Fibroblast of lung (primary cell): ENCODE measurements at regions not wholly inside any gene's neighbourhood (a gene's known extent, or its start where the extent isn't known, plus 50 kb on each side); places are given as distances from the start of the nearest gene placed in this dataset.

ENCODE experiments used
- DNase-seq, 2 donors: peaks; one replicate each; pipeline versions ENCODE4 v3.0.0 to v3.0.0-alpha.2; 2010; ENCODE audit warnings: low read depth in 2 of 2
- H2AFZ ChIP-seq: 2 replicates; pipeline ENCODE4 v1.5.1; 2012; ENCODE audit warnings: low read length, control low read depth, inconsistent platforms
- H3K27ac ChIP-seq: 2 replicates; pipeline ENCODE4 v1.5.1; 2011; ENCODE audit warnings: low read length, control low read depth; ENCODE audit not compliant: insufficient read depth
- H3K27me3 ChIP-seq: 2 replicates; pipeline ENCODE4 v1.5.1; 2011; ENCODE audit warnings: mild to moderate bottlenecking, low read length; ENCODE audit not compliant: control insufficient read depth, insufficient read depth
- H3K36me3 ChIP-seq: 2 replicates; pipeline ENCODE4 v1.5.1; 2011; ENCODE audit warnings: low read length; ENCODE audit not compliant: control insufficient read depth, insufficient read depth
- H3K4me1 ChIP-seq: 2 replicates; pipeline ENCODE4 v1.5.1; 2011; ENCODE audit warnings: low read length; ENCODE audit not compliant: control insufficient read depth, insufficient read depth; ENCODE audit errors: extremely low read depth
- H3K4me2 ChIP-seq: 2 replicates; pipeline ENCODE4 v1.5.1; 2011; ENCODE audit warnings: low read length, control low read depth; ENCODE audit not compliant: insufficient read depth; ENCODE audit errors: extremely low read depth
- H3K4me3 ChIP-seq, 4 experiments: fragments of 200-600 bp in 1 of 4; sonication (generic) in 1 of 4; replicated peaks in 1 of 4; 2 replicates each; pipeline ENCODE4 v1.5.1; 2011 to 2016; ENCODE audit warnings: low read length in 4 of 4, low read depth in 3 of 4, mild to moderate bottlenecking in 3 of 4, control low read depth in 2 of 4, inconsistent platforms in 1 of 4, mixed read lengths in 1 of 4; ENCODE audit not compliant: insufficient read depth in 1 of 4; ENCODE audit errors: control extremely low read depth in 1 of 4
- H3K79me2 ChIP-seq: 2 replicates; pipeline ENCODE4 v1.5.1; 2012; ENCODE audit warnings: mild to moderate bottlenecking, low read length, inconsistent platforms; ENCODE audit not compliant: control insufficient read depth, insufficient read depth
- H3K9ac ChIP-seq: 2 replicates; pipeline ENCODE4 v1.5.1; 2011; ENCODE audit warnings: mild to moderate bottlenecking, low read length, control low read depth; ENCODE audit not compliant: insufficient read depth
- H3K9me3 ChIP-seq: 2 replicates; pipeline ENCODE4 v1.5.1; 2012; ENCODE audit warnings: low read depth, low read length; ENCODE audit not compliant: control insufficient read depth, insufficient read depth
- H4K20me1 ChIP-seq: 2 replicates; pipeline ENCODE4 v1.5.1; 2011; ENCODE audit warnings: low read length; ENCODE audit not compliant: control insufficient read depth, insufficient read depth; ENCODE audit errors: extremely low read depth
- EZH2 ChIP-seq: IDR thresholded peaks from 2 replicates; pipeline ENCODE4 v1.5.1; 2012; ENCODE audit warnings: low read length, control low read depth, mild to moderate bottlenecking; ENCODE audit errors: missing control alignments
- TF ChIP-seq, protein P1 (sequence below), 2 donors: IDR thresholded peaks in 1 of 2; conservative IDR thresholded peaks in 1 of 2; 1 replicate in 1 of 2; 2 replicates in 1 of 2; pipeline ENCODE4 v1.5.1; 2011 to 2012; ENCODE audit warnings: low read length in 2 of 2, control low read depth in 1 of 2, inconsistent platforms in 1 of 2, low read depth in 1 of 2, mild to moderate bottlenecking in 1 of 2

DNA sequence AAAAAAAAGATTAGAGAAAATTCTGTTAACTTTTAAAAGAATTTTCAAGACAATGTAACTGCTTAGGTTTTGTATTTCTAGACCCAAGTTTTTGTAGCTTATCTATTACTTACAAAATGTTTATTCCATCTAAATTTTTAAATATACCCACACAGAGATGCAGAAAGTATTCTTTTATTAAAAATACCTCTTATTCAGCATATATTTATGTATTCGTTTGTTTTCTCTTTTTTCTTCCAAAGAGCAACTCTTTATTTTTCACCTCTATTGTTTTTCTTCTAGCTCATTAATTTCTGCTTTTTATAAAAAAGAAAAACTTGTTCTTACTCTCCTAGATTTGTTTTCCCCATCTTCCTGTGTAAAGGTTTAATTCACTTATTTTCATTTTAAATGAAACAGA lies 180.3 kb downstream of the ZDHHC21 start:
- Histone ChIP-seq H3K9ac (no peak overlapping the region), H4K20me1 (no peaks in the 10 kb centered on the region), H2AFZ (no peak overlapping the region), H3K27me3 (no peaks in the 10 kb centered on the region), H3K4me1 (no peaks in the 10 kb centered on the region), H3K27ac (no peak overlapping the region), H3K79me2 (no peaks in the 10 kb centered on the region), H3K9me3 (no peaks in the 10 kb centered on the region), H3K36me3 (no peaks in the 10 kb centered on the region), H3K4me2 (no peak overlapping the region), H3K4me3 (no peak overlapping the region)
- no peak for DNase-seq
- TF ChIP-seq, protein P1, sequence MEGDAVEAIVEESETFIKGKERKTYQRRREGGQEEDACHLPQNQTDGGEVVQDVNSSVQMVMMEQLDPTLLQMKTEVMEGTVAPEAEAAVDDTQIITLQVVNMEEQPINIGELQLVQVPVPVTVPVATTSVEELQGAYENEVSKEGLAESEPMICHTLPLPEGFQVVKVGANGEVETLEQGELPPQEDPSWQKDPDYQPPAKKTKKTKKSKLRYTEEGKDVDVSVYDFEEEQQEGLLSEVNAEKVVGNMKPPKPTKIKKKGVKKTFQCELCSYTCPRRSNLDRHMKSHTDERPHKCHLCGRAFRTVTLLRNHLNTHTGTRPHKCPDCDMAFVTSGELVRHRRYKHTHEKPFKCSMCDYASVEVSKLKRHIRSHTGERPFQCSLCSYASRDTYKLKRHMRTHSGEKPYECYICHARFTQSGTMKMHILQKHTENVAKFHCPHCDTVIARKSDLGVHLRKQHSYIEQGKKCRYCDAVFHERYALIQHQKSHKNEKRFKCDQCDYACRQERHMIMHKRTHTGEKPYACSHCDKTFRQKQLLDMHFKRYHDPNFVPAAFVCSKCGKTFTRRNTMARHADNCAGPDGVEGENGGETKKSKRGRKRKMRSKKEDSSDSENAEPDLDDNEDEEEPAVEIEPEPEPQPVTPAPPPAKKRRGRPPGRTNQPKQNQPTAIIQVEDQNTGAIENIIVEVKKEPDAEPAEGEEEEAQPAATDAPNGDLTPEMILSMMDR (conservative IDR thresholded peaks at IDR 0.05 in 1 of 2, IDR thresholded peaks at IDR 0.05 in 1 of 2; ENCODE audit: low read depth in 1 of 2, low read length in 2 of 2) = no peak
- no peak for TF ChIP-seq EZH2

DNA sequence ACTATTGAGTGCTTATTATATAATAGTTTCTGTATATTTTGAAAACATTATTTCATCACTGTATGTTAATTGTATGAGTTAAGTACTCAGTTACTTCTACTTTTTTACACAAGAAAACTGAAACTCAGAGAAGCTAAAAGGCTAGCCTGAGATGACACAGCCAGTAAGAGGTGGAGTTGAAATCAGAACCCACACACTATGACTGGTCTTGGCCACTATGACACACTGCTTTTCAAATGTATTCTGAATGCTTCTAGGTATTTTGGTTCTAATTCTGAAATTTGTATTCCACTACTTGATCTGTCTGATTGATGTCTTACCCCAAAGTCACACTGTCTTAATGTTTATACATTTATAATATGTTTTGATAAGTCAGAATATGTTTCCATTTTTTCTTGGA lies 181.8 kb downstream of the ZDHHC21 start:
- H3K27me3 ChIP-seq = no peaks in the 10 kb centered on the region
- H3K79me2 ChIP-seq = no peaks in the 10 kb centered on the region
- no peak overlapping the region for H2AFZ ChIP-seq
- H4K20me1 ChIP-seq = no peaks in the 10 kb centered on the region
- H3K4me3 ChIP-seq = no peak overlapping the region
- H3K36me3 ChIP-seq = no peaks in the 10 kb centered on the region
- H3K4me2 ChIP-seq = no peak overlapping the region
- H3K27ac ChIP-seq = no peak overlapping the region
- no peaks in the 10 kb centered on the region for H3K9me3 ChIP-seq
- TF ChIP-seq, protein P1 (conservative IDR thresholded peaks at IDR 0.05 in 1 of 2, IDR thresholded peaks at IDR 0.05 in 1 of 2; ENCODE audit: low read depth in 1 of 2, low read length in 2 of 2) = no peak
- TF ChIP-seq EZH2 = no peak
- no peak overlapping the region for H3K9ac ChIP-seq
- no peaks in the 10 kb centered on the region for H3K4me1 ChIP-seq
- peak; percentile 4 to 8 for DNase-seq

- no peak for DNase-seq
- Histone ChIP-seq H3K4me2 (no peak overlapping the region), H3K27ac (no peak overlapping the region), H3K4me3 (no peak overlapping the region), H3K79me2 (no peaks in the 10 kb centered on the region), H3K27me3 (no peaks in the 10 kb centered on the region), H3K4me1 (no peaks in the 10 kb centered on the region), H4K20me1 (no peaks in the 10 kb centered on the region), H2AFZ (no peak overlapping the region), H3K9me3 (no peaks in the 10 kb centered on the region), H3K36me3 (no peaks in the 10 kb centered on the region), H3K9ac (no peak overlapping the region)
- TF ChIP-seq, protein P1 (conservative IDR thresholded peaks at IDR 0.05 in 1 of 2, IDR thresholded peaks at IDR 0.05 in 1 of 2; ENCODE audit: low read depth in 1 of 2, low read length in 2 of 2) = no peak
- no peak for TF ChIP-seq EZH2
These were observed 184.3 kb downstream of the ZDHHC21 start for GRCh38 chr9:14508884-14509283.
